PC-9 (cell line): ENCODE measurements at regions not wholly inside any gene's neighbourhood (a gene's known extent, or its start where the extent isn't known, plus 50 kb on each side); places are given as distances from the start of the nearest gene placed in this dataset.

Experiments used
- BruUV-seq: library from RNA; stranded (reverse); fragments of 400-500 nt; replicated peaks from 2 replicates; lab custom pipeline; 2021; lab: Mats Ljungman, UMichigan
- CTCF ChIA-PET: fragments of 300-600 bp; sonication (Branson Sonifier 250); formaldehyde crosslinking; loops from one replicate; lab custom pipeline; 2022; ENCODE audit warnings: antibody characterized with exemption; lab: Charles Lee
- POLR2A ChIA-PET: fragments of 300-600 bp; sonication (Branson Sonifier 250); formaldehyde crosslinking; loops from one replicate; lab custom pipeline; 2022; ENCODE audit warnings: antibody characterized with exemption; ENCODE audit not compliant: unreplicated experiment; lab: Charles Lee
- DNase-seq, 2 experiments: peaks; one replicate each; pipeline versions ENCODE4 v3.0.0 to v3.0.0-alpha.2; 2015 to 2022; ENCODE audit warnings: mixed read lengths in 1 of 2
- H2AFZ ChIP-seq: fragments of 200-600 bp; sonication (generic); 2 replicates; pipeline ENCODE4 v1.8.1; 2017; ENCODE audit warnings: antibody characterized with exemption
- H3F3A ChIP-seq: fragments of 200-600 bp; sonication (generic); 2 replicates; pipeline ENCODE4 v1.8.1; 2017; ENCODE audit warnings: antibody characterized with exemption, mild to moderate bottlenecking, low read depth; ENCODE audit not compliant: insufficient read depth
- H3K27ac ChIP-seq: fragments of 200-600 bp; sonication (generic); 2 replicates; pipeline ENCODE4 v1.6.1; 2016; ENCODE audit warnings: mixed run types
- H3K27me3 ChIP-seq: fragments of 200-600 bp; sonication (generic); 2 replicates; pipeline ENCODE4 v1.6.1; 2016; ENCODE audit warnings: low read depth, mixed run types; ENCODE audit not compliant: insufficient read depth
- H3K36me3 ChIP-seq: fragments of 200-600 bp; sonication (generic); 2 replicates; pipeline ENCODE4 v1.6.1; 2016; ENCODE audit warnings: low read depth, mixed run types
- H3K4me1 ChIP-seq: fragments of 200-600 bp; sonication (generic); replicated peaks from 2 replicates; pipeline ENCODE4 v1.6.1; 2016; ENCODE audit warnings: mixed run types; ENCODE audit not compliant: insufficient read depth
- H3K4me2 ChIP-seq: fragments of 200-600 bp; sonication (generic); 2 replicates; pipeline ENCODE4 v1.6.1; 2017; ENCODE audit warnings: mixed run types
- H3K4me3 ChIP-seq: fragments of 200-600 bp; sonication (generic); 2 replicates; pipeline ENCODE4 v1.6.1; 2016; ENCODE audit warnings: mixed run types
- H3K79me2 ChIP-seq: fragments of 200-600 bp; sonication (generic); 2 replicates; pipeline ENCODE4 v1.6.1; 2017; ENCODE audit warnings: low read depth, mixed run types
- H3K9me2 ChIP-seq: fragments of 200-600 bp; sonication (generic); 2 replicates; pipeline ENCODE4 v1.8.1; 2017; ENCODE audit warnings: mild to moderate bottlenecking; ENCODE audit not compliant: insufficient read depth
- H3K9me3 ChIP-seq: fragments of 200-600 bp; sonication (generic); 2 replicates; pipeline ENCODE4 v1.8.1; 2016; ENCODE audit warnings: low read depth; ENCODE audit not compliant: insufficient read depth
- H4K20me1 ChIP-seq: fragments of 200-600 bp; sonication (generic); 2 replicates; pipeline ENCODE4 v1.8.1; 2017; ENCODE audit not compliant: insufficient read depth
- EZH2 ChIP-seq: fragments of 200-600 bp; sonication (generic); IDR thresholded peaks from 2 replicates; pipeline ENCODE4 v1.8.0; 2017; ENCODE audit warnings: antibody characterized with exemption, low read depth
- intact Hi-C: fragments of 100-400 bp; cut with micrococcal nuclease; formaldehyde crosslinking; loops from one replicate; pipeline ENCODE4 v1.10.0; 2022; ENCODE audit not compliant: unreplicated experiment
- TF ChIP-seq, protein P1 (sequence below): fragments of 200-600 bp; sonication (generic); conservative IDR thresholded peaks from 2 replicates; pipeline ENCODE4 v1.6.1; 2017; ENCODE audit warnings: mixed run types, antibody characterized with exemption, mild to moderate bottlenecking, moderate library complexity

GRCh38 chr5:2505217-2505616 is 246.3 kb downstream of the IRX2 start:
- no peak for DNase-seq
- no peaks in the 10 kb centered on the region for H3K4me1 ChIP-seq
- intact Hi-C loops, result no loop called here
- H3K36me3 ChIP-seq, result no peaks in the 10 kb centered on the region
- H4K20me1 ChIP-seq, result no peaks in the 10 kb centered on the region
- no peaks in the 10 kb centered on the region for H3F3A ChIP-seq
- no peak overlapping the region for H3K27ac ChIP-seq
- H3K9me3 ChIP-seq, result no peaks in the 10 kb centered on the region
- H3K4me3 ChIP-seq, result no peak overlapping the region
- H3K9me2 ChIP-seq, result no peaks in the 10 kb centered on the region
- no peak overlapping the region for H3K4me2 ChIP-seq
- no TSS peak for BruUV-seq
- ChIA-PET CTCF (no interaction called here), POLR2A (no interaction called here)
- no peaks in the 10 kb centered on the region for H3K79me2 ChIP-seq
- H3K27me3 ChIP-seq, result peaks cover 53% of the 10 kb centered on the region
- TF ChIP-seq, protein P1, sequence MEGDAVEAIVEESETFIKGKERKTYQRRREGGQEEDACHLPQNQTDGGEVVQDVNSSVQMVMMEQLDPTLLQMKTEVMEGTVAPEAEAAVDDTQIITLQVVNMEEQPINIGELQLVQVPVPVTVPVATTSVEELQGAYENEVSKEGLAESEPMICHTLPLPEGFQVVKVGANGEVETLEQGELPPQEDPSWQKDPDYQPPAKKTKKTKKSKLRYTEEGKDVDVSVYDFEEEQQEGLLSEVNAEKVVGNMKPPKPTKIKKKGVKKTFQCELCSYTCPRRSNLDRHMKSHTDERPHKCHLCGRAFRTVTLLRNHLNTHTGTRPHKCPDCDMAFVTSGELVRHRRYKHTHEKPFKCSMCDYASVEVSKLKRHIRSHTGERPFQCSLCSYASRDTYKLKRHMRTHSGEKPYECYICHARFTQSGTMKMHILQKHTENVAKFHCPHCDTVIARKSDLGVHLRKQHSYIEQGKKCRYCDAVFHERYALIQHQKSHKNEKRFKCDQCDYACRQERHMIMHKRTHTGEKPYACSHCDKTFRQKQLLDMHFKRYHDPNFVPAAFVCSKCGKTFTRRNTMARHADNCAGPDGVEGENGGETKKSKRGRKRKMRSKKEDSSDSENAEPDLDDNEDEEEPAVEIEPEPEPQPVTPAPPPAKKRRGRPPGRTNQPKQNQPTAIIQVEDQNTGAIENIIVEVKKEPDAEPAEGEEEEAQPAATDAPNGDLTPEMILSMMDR, result no peak
- no peak for TF ChIP-seq EZH2
- no peak overlapping the region for H2AFZ ChIP-seq

DNA sequence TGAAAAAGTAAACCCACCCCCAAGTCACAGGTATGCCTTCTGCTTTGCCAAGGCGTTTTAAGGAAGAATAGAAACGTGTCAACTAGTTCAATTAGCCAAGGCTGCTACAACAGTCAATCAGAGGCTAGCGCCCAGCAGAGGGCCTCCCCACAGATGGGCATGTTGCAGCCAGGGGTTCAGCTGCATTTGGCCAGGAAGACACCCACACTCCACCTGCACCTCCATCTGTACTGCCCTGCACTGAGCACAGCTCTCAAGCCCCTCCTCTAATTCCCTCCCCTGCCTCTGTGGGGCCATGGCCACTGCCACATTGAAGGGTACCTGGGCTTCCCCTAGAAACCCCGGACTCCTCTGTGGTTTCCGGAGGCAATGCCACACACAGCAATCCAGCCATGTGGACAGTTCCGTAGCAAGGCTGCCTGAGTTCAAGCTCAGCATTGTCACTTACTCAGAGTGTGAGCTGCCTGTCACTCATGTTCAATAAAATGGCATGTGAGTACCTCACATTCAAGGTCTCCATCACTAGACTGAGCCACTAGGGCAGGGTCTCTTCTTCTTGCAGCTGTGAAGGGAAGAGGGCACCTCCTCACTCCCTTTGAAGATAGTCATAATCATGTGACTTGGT is 248.4 kb downstream of the IRX2 start:
- TF ChIP-seq, protein P1, result no peak
- TF ChIP-seq EZH2, result no peak
- Histone ChIP-seq H3K4me3 (no peak overlapping the region), H4K20me1 (no peaks in the 10 kb centered on the region), H3K4me2 (no peak overlapping the region), H3K9me3 (no peaks in the 10 kb centered on the region), H3K9me2 (no peaks in the 10 kb centered on the region), H3K27ac (no peak overlapping the region), H2AFZ (no peak overlapping the region), H3K36me3 (no peaks in the 10 kb centered on the region), H3K4me1 (no peaks in the 10 kb centered on the region), H3K27me3 (peaks cover 38% of the 10 kb centered on the region), H3K79me2 (no peaks in the 10 kb centered on the region), H3F3A (no peaks in the 10 kb centered on the region)
- CTCF ChIA-PET, result no interaction called here
- POLR2A ChIA-PET, result no interaction called here
- intact Hi-C loops, result no loop called here
- DNase-seq, result no peak
- BruUV-seq, result no TSS peak

GRCh38 chr5:2499917-2500316 is 251.6 kb downstream of the IRX2 start:
- POLR2A ChIA-PET, result no interaction called here
- Histone ChIP-seq H3K36me3 (no peaks in the 10 kb centered on the region), H4K20me1 (no peaks in the 10 kb centered on the region), H3K79me2 (no peaks in the 10 kb centered on the region), H3K4me1 (no peaks in the 10 kb centered on the region), H3K4me2 (no peak overlapping the region), H3K27me3 (peaks cover 37% of the 10 kb centered on the region), H3K27ac (no peak overlapping the region), H3K4me3 (no peak overlapping the region), H3K9me2 (no peaks in the 10 kb centered on the region), H2AFZ (no peak overlapping the region), H3K9me3 (no peaks in the 10 kb centered on the region), H3F3A (no peaks in the 10 kb centered on the region)
- intact Hi-C loops, result no loop called here
- BruUV-seq, result no TSS peak
- DNase-seq, result no peak
- CTCF ChIA-PET, result no interaction called here
- TF ChIP-seq EZH2, result no peak
- TF ChIP-seq, protein P1, result no peak
